Kidney (tissue), 13 donors: ENCODE measurements at regions not wholly inside any gene's neighbourhood (a gene's known extent, or its start where the extent isn't known, plus 50 kb on each side); places are given as distances from the start of the nearest gene placed in this dataset.
A peak's percentile ranks its signal among the peaks of the same experiment; 100 is the strongest.

ENCODE experiments used
- DNase-seq, 5 donors: peaks; one replicate each; pipeline ENCODE4 v3.0.0-alpha.2; 2013 to 2020
- FAIRE-seq: peaks from 2 replicates; lab custom pipeline; 2012; peaks lifted over from hg19 to GRCh38; lab: Jason Lieb, UNC
- H3K27ac ChIP-seq, 2 donors: one replicate each; pipeline ENCODE4 v1.7.0; 2013; ENCODE audit warnings: low read depth in 2 of 2, low read length in 2 of 2, inconsistent platforms in 1 of 2
- H3K27me3 ChIP-seq: one replicate; pipeline ENCODE4 v1.7.1; 2013; ENCODE audit warnings: low read length, inconsistent platforms; ENCODE audit not compliant: control insufficient read depth, insufficient read depth
- H3K36me3 ChIP-seq, 3 donors: one replicate each; pipeline versions ENCODE4 v1.7.0 to v1.7.1; 2013; ENCODE audit warnings: low read length in 3 of 3, control low read depth in 1 of 3, inconsistent platforms in 1 of 3; ENCODE audit not compliant: insufficient read depth in 3 of 3, control insufficient read depth in 2 of 3
- H3K4me1 ChIP-seq, 3 donors: one replicate each; pipeline versions ENCODE4 v1.7.0 to v1.7.1; 2013; ENCODE audit warnings: low read length in 3 of 3, inconsistent platforms in 1 of 3, low read depth in 1 of 3; ENCODE audit not compliant: control insufficient read depth in 2 of 3, insufficient read depth in 2 of 3
- H3K4me3 ChIP-seq, 3 donors: one replicate each; pipeline versions ENCODE4 v1.7.0 to v1.8.1; 2013; ENCODE audit warnings: low read length in 3 of 3, control low read depth in 1 of 3, inconsistent platforms in 1 of 3
- H3K9ac ChIP-seq, 3 donors: one replicate each; pipeline versions ENCODE4 v1.7.0 to v1.7.1; 2013; ENCODE audit warnings: low read length in 3 of 3, control low read depth in 1 of 3, inconsistent platforms in 1 of 3
- H3K9me3 ChIP-seq, 3 donors: one replicate each; pipeline versions ENCODE4 v1.7.0 to v1.7.1; 2013; ENCODE audit warnings: low read length in 3 of 3, control low read depth in 1 of 3, inconsistent platforms in 1 of 3; ENCODE audit not compliant: control insufficient read depth in 2 of 3, insufficient read depth in 1 of 3
- CTCF ChIP-seq: IDR thresholded peaks from 3 replicates; pipeline ENCODE4 v1.5.1; 2012; ENCODE audit warnings: mild to moderate bottlenecking, moderate library complexity, borderline replicate concordance; ENCODE audit not compliant: insufficient read depth; ENCODE audit errors: extremely low read depth
- intact Hi-C: fragments of 100-400 bp; cut with DNase I; formaldehyde crosslinking; loops from one replicate; pipeline ENCODE4 v1.11.1; 2022
- donor health status: control.
- donor health status: control.
- donor health status: control.
- donor health status: control.
- donor health status: control.
- donor health status: DM: yes; HTN: yes; CAD: no.
- donor health status: Normal renal cell carcinoma (clear cell type).

GRCh38 chr2:223314811-223315210 lies 262.8 kb downstream of the KCNE4 start:
- H3K9ac ChIP-seq = no peak overlapping the region
- no peaks in the 10 kb centered on the region for H3K27me3 ChIP-seq
- no peaks in the 10 kb centered on the region for H3K9me3 ChIP-seq
- intact Hi-C loops = no loop called here
- TF ChIP-seq CTCF = no peak
- H3K36me3 ChIP-seq = no peaks in the 10 kb centered on the region
- no peak overlapping the region for H3K4me3 ChIP-seq
- H3K4me1 ChIP-seq = no peaks in the 10 kb centered on the region
- FAIRE-seq = no peak
- DNase-seq = no peak
- H3K27ac ChIP-seq = no peak overlapping the region

- FAIRE-seq (no peak), DNase-seq (no peak)
- intact Hi-C loops = no loop called here
- H3K36me3 ChIP-seq = no peaks in the 10 kb centered on the region
- H3K27ac ChIP-seq = no peak overlapping the region
- H3K9ac ChIP-seq = no peak overlapping the region
- no peaks in the 10 kb centered on the region for H3K4me1 ChIP-seq
- no peaks in the 10 kb centered on the region for H3K9me3 ChIP-seq
- TF ChIP-seq CTCF = no peak
- H3K27me3 ChIP-seq = no peaks in the 10 kb centered on the region
- H3K4me3 ChIP-seq = no peak overlapping the region
Observed at GRCh38 chr2:223315813-223316212, 263.8 kb downstream of the KCNE4 start.

- H3K4me1 ChIP-seq = no peaks in the 10 kb centered on the region
- no peaks in the 10 kb centered on the region for H3K36me3 ChIP-seq
- no peak overlapping the region for H3K4me3 ChIP-seq
- TF ChIP-seq CTCF = no peak
- no peak overlapping the region for H3K27ac ChIP-seq
- no peak overlapping the region for H3K9ac ChIP-seq
- peak in 1 of 5 donors; percentile 9 for DNase-seq
- H3K9me3 ChIP-seq = no peaks in the 10 kb centered on the region
- FAIRE-seq = no peak
- intact Hi-C loops = no loop called here
- no peaks in the 10 kb centered on the region for H3K27me3 ChIP-seq
Observed at GRCh38 chr2:223316342-223316741, 264.4 kb downstream of the KCNE4 start.

GRCh38 chr2:223319601-223320000 lies 267.6 kb downstream of the KCNE4 start:
- no peaks in the 10 kb centered on the region for H3K36me3 ChIP-seq
- H3K27me3 ChIP-seq = no peaks in the 10 kb centered on the region
- no peak overlapping the region for H3K9ac ChIP-seq
- no peaks in the 10 kb centered on the region for H3K4me1 ChIP-seq
- H3K4me3 ChIP-seq = no peak overlapping the region
- DNase-seq = peak in 1 of 5 donors; percentile 32
- no peak for TF ChIP-seq CTCF
- no peaks in the 10 kb centered on the region for H3K9me3 ChIP-seq
- intact Hi-C loops = no loop called here
- no peak overlapping the region for H3K27ac ChIP-seq
- no peak for FAIRE-seq
